Right ventricle myocardium superior (tissue), 1 donor: ENCODE measurements at regions not wholly inside any gene's neighbourhood (a gene's known extent, or its start where the extent isn't known, plus 50 kb on each side); places are given as distances from the start of the nearest gene placed in this dataset.

Source experiments
- ATAC-seq: fragments of 200-7000 bp; cut with Tn5 transposase; one replicate; pipeline ENCODE4 v1.9.1; 2020; ENCODE audit warnings: mild to moderate bottlenecking; ENCODE audit not compliant: poor library complexity
- DNase-seq: peaks from one replicate; pipeline ENCODE4 v3.0.0-alpha.2; 2020
- intact Hi-C: fragments of 100-400 bp; cut with DNase I; formaldehyde crosslinking; loops from one replicate; pipeline ENCODE4 v1.11.2; 2022
- donor health status: DM: no; HTN: yes; CAD: no; lungs with severe emphysema.

DNA sequence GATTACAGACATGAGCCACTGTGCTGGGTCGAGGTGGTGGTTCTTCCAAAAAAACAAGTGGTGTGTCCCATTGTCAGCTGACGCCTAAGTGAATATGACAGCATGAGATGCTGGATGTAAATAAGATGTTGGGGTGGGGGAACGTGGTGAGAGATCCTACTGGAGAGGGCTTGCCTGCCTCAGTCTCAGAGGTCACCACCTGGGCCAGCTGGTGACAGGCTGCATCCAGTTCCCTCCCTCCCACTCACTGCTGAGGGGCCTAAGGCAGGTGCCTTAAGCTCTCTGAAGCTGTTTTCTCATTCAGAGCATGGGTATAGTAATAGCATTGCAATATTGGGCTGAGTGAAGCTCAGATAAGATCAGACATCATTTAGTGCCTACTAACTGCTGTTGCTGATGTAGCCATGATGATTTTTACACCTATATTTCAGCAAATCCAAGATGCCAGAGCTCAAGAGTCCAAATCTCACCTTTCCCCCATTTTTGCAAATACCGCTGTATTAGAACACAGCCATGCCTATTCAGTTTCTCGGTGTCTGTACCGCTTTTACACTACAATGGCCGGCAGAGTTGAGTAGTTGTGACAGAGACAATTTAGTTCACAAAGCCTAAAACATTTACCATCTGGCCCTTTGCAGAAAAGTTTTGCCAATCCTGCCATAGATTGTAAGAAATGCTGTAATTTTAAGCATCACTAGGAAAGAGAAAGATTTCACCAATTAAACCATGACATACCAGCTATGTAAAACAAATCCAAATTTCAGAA, 171.3 kb downstream of the ANKRD60 start:
- ATAC-seq = no peak
- no peak for DNase-seq
- intact Hi-C loops = no loop called here

DNA sequence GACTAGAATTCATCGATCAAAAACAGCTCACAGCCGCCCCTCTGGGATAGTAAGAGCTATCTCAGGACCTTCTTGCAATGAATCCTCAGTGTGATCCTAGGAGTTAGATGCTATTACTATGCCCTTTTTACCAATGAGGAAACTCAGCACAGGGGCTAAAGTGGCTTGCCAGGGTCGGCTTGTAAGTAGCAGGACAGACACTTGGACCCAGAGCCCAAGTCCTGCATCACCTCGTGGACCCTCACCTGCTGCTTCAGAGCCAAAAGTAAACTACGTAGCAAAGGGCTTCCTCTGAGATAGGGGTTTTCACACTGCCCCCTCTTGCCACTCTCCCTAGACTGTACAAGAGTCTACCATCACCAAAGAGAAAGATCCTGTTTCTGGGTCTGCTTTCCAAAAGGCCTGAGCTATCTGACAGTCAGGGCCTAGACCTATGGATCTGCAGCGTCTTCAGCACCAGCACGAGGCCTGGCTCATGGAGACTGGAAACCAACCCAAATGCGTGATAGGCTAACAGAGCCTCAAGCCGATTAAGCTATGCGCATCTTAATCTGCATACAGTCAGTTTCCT, 172.3 kb downstream of the ANKRD60 start:
- intact Hi-C loops = no loop called here
- DNase-seq = no peak
- ATAC-seq = no peak

DNA sequence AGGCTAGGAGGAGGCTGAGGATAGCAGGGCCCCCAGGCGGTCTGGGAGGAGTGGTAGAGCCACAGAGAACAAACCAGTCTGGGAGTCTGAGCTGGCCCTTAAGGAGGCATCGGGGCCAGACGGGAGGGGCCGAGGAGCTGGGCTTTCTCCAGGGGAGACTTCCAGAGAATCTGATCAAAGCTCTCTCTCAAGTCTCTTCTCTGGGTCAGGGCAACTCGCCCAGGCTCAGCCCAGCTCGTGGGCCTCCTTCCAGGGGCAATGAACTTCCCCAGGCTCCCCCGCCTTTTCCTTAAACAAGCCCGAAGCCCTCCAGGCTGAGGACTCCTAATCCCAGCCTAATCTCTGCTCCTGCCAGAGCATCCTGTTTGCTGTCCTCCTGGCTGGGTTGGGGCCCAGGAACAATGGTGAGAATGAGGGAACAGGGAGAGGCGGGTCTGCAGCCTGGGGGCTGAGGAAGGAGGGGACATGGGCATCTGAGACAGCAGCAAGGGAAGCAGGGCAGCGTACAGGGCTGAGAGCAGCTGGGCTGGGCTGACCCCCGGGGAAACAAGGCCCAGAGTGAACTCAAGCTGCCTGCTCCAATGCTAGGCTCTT, 173.6 kb downstream of the ANKRD60 start:
- DNase-seq (peak; percentile 74), ATAC-seq (peak; percentile 75)
- intact Hi-C loops = no loop called here

DNA sequence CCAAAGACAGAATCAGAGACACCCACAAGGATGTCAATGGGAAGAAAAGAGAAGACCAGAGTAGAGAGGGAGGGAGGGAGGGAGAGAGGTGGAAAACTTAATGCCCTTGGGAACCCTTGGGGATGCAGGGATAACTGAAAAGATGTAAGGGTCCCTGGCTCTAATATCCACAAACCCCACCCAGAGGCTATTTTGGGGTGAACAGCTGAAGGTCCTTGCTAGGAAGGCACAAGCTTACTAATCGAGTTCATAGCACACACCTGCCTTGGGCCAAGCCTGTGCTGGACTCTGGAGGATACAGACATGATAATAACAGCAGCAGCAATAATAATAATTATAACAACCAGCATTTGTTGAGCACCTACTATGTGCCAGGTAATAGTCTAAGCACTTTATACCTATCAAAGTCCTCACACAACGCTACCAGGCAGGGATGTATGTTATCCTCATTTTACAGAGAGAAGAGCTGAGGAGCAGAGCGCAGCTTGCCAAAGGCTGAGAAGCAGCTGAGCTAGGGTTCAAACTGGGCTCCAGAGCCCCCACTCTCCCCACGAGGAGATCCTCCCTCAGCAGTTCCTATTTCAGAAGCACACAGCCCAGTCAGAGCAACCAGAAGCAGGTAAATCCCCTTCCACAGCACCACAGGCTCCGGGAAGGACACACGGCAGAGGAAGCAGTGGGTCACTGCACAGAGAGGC, 174.2 kb downstream of the ANKRD60 start:
- ATAC-seq (no peak), DNase-seq (no peak)
- intact Hi-C loops = no loop called here

DNA sequence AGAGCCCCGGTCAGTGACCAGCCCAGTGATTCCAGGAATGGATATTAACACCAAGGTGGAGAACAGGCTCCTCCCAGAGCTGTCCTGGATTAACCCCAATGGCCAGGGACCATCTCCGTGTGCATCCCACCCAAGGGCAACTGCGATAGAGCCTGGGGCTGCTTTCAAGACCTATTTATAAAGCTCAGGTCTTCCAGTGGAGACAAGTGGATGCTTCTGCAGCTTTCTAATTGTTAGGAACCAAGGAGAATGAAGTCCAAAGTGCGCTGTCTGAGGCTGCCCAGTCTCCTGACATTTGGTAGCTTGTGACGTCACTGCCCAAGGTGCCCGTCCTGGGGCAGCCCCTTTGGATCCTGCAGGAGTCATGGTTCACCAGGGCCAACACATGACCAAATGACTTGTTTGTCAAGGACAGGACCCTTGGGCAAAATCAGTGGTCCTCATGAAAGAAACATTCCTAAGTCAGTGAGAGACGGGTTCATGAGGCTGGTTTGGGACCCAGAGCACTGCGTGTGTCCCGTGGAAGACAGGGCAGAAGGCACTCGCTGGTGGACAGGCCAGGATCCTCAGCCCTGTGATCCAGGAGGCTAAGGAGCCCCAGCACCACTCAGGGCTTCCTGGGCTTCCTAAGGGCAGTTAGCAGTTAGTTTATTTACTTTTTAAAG, 174.9 kb downstream of the ANKRD60 start:
- no peak for ATAC-seq
- intact Hi-C loops = no loop called here

DNA sequence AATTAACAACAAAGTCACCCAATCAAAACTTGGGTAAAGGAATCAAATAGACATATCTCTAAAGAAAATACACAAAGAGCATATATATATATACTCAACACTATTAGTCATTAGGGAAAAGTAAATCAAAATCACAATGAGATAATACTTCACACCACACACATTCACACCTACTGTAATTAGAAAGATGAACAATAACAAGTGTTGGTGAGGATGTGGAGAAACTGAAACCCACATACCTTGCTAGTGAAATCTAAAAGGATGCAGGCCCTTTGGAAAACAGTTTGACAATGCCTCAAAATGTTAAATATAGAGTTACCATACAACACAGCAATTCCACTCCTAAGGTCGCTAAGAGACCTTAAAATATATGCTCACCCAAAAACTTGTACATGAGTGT, 177.1 kb downstream of the ANKRD60 start:
- intact Hi-C loops = no loop called here
- DNase-seq = no peak
- no peak for ATAC-seq

More for the DNA sequence above, 174.9 kb downstream of the ANKRD60 start:
- DNase-seq = no peak

DNA sequence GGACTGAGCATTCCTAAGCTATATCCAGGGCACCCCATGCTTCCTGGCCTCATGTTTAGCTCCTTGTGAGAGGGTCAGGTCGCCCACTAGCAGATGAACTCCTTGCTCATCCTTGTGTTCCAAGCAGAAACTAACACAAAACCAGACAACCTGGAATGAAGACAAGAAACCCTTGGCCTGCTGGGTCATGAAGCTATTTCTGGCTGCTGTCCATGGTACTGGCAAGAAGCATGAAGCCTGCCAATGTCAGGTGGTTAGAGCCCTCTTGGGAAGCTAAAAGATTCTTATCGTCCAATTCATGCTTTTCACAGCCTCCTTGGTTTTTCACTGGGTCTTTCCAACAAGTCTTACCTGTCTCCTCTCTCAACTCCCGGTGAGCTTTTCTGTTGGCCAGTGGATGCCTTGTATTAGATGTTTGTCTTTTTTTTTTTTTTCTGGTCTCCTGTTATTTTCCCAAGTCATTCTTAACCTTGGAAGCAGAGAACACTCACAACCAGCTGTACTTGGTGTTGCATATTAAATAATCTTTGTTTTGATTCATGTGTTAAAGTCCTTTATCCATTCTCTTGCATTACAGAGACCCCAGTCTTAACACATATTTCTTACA, 180.3 kb downstream of the ANKRD60 start:
- peak; percentile 46 for ATAC-seq
- no peak for DNase-seq
- intact Hi-C loops = no loop called here

DNA sequence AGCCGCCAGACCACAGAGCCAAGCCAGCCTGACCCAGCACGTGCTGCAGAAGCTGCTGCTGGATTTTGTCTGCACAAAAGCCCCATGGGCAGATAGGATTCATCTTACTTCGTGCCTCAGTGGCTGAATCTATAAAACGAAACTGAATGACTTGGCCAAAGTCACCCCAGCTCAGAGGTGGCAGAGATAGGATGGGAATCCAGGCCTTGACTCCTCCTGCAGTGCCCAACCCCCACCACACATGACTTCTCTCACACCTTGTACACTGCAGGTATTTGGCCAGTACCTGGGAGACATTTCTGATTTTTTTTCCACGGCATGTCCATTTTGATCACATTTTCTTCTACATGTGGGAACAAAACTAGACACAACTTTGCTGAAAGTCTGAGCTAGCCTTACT, 182.1 kb downstream of the ANKRD60 start:
- ATAC-seq = no peak

DNA sequence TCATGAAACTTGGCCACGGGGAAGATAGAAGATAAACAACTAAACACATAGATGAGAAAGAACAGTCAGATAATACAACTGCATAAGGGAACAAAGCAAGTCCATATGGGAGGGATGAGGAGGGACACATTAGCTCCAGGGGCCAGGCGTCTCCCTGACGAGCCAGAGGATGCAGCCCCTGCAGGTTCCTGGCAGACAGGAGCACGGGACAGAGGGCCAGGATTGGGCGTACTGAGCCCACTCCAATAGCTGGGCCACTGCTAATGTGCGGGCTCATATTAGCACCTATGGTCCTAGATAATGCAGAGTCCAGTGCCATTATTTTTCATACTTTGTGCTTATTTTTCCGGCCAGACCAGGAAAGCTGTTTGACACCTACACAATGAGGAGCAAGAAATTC, 182.9 kb downstream of the ANKRD60 start:
- DNase-seq = no peak
- ATAC-seq = no peak
- intact Hi-C loops = no loop called here

More for the DNA sequence above, 182.1 kb downstream of the ANKRD60 start:
- intact Hi-C loops = no loop called here
- no peak for DNase-seq

DNA sequence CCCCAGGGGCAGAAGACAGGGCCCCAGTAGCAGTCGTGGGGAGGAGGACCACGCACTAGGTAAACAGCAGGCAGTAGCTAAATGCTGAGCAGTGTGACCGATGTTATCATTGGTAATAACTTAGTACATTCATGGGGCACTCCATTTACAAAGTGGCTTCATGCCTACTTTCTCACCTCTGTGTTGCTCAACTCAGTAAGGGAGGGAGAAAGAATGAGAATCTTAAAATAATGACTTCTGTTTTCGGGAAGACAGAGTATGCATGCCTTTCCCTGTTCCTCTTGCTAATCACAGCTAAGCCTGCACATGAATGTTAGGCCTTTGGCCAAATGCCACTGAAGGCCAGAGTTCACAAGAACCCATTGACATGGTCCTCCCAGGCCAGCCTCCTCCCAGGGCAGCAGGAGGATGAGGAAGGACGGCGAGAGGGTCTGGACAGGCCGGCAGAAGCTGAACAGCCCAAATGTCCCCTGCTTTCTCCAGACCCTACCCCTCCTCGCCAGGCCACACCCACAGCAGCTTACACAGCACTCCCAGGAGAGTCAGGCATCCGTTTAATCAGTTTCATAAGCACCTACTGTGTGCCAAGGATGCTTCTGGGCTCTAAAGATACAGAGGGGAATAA, 183.4 kb downstream of the ANKRD60 start:
- intact Hi-C loops = no loop called here
- peak; percentile 10 for ATAC-seq
- DNase-seq = no peak

DNA sequence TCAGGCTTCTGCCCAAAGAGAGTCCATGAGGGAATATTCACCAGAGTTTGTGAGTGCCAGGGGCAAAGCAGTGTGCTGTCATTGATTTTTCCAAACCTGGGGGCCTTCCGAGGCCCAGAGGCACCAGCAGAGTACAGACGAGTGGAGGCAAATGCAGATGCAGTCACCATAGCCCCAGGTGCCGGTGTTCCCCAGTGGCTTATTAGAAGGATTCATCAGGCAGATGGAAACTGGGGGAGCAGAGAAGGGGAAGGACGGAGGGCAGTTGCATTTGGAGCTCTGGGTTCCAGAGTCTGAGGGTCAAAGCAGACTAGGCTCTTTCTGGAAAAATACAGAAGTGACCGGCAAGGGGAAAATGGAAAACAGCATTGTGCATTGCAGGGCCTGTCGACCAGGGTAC, 184.2 kb downstream of the ANKRD60 start:
- ATAC-seq (no peak), DNase-seq (no peak)
- intact Hi-C loops = no loop called here

DNA sequence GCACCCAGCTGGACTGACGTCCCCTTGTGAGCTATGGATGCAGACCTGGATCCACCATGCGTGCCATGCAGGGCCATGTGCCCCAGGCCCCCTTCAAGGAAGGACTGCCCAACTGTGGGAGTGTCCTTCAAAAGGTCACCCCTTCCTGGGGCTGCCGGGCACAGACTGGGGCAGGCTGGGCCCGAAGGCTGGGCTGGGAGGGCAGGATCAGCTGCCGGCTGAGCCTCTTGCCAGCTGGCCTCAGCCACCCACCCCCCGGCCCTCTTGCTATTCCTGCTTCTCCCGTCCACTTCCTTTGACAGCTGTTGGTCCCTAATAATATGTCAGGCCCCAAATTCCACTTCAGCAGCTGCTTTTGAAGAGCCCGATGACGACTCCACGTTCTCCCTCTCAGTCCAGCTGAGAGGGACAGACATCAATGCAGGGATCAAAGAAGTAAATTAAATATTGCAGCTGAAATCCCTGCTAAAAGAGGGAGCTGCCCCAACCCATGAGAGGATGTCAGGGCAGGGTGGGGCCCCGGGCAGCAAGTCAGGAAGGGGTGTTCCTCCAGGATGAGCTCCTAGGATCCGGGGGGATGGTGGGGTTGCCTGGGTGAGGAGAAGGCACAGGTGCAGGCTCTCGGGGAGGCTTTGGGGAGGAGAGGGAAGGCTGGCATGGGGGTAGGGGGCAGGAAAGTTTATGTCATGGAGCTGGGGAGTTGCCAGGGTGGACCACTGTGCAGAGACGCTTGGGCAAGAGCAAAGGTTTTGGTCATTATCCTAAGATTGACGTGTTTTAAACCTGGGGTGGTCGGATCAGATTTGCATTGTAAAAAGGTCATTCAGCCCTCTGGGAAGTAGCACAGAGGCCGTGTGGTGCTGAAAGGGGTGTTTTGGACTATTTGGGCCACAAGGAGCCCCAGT, 185.0 kb downstream of the ANKRD60 start:
- DNase-seq (no peak), ATAC-seq (no peak)
- intact Hi-C loops = no loop called here

DNA sequence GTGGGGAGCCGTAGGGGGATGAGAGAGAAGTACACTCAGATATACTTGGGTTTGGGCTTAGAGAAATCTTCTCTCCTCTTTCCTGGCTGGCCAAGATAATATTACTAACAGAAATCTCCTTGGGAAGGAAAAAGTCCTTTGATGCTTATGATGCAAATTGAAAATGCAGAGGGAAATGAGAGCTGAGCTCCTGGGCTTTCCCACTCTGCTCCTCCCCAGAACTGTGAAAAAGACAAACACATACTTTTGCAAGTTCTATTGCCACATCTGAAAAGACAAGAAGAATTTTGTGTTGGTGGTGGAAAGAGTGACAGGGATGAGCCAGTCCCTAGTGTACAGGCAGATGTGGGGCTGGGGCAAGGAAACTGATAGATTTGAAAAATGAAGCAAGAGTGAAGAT, 185.9 kb downstream of the ANKRD60 start:
- no peak for ATAC-seq
- intact Hi-C loops = no loop called here
- DNase-seq = no peak

DNA sequence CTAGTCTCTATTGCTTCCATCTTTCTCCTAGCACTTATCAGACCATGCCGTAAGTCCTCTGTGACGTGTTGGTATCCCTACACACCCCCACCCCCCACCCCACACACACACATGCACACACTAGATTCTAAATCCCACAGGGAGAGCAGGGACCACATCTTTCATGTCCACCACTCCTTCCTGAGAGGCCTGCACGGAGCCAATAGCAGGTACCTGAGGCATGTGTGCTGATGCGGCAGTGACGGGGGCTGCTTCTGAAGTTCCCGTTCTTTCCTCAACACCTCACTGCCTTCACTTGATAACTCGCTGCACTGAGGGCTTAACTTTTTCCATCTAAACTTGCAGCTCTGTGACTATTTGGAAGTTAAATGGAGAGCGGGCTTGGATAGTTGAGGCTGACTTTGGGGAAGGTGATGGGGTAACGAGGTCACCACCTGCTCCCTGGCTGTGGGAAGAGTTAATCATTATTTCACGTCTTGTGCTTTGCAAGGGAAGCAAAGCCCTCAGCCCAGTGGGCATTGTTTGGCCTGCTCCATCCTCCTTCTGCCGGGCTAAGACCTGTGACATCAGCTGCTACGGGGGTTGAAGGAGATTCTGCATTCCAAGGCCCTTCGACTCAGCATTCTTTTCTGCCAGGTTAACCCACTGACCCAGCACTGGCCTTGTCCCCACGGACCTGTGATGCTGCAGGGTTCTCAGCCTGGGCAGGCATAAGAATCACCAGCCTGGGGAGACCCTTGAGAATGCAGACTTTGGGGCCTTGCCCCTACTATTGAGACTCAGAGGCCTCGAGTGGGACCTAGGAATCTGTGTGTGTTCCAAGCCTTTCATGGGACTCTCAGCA, 187.8 kb downstream of the ANKRD60 start:
- intact Hi-C loops = no loop called here
- no peak for DNase-seq
- no peak for ATAC-seq

DNA sequence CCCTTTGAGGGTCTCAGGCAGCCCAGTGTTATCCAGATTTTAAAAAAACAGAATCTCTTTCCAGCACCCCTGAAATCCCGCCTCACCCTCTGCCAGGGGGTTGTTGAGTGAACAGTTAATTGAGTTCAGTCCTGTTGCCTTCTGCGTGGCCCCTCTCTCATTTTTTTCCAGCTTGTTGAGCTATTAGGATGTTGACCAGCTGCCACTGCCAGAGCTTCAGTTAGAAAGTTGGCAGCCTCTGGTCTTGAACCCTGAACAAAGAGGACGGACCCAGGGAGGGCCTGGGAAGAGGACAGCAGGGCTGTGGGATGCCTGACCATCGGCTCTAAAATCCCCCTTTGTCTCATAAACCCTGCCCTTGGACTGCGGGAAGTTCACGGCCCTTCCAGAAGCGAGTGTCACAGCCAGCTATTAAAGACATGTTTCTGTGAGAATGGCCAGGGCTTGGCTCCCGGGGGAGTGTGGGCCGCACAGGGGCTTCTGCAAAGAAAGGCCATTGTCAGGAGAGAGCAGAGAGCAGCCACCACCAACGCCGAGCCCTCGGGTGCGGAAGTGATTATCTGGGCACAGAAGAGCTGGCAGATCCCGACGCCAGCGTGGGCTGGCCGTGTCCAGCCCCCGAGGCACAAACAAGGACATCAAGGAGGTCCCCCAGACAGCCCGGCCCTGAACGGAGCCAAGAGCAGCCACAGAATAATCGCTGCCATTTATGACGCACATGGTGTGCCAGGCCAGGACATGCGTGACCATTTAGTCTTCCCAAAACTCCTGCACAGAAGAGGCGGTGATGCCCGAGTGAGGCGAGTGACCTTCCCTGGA, 189.0 kb downstream of the ANKRD60 start:
- DNase-seq (no peak), ATAC-seq (no peak)
- intact Hi-C loops = no loop called here

DNA sequence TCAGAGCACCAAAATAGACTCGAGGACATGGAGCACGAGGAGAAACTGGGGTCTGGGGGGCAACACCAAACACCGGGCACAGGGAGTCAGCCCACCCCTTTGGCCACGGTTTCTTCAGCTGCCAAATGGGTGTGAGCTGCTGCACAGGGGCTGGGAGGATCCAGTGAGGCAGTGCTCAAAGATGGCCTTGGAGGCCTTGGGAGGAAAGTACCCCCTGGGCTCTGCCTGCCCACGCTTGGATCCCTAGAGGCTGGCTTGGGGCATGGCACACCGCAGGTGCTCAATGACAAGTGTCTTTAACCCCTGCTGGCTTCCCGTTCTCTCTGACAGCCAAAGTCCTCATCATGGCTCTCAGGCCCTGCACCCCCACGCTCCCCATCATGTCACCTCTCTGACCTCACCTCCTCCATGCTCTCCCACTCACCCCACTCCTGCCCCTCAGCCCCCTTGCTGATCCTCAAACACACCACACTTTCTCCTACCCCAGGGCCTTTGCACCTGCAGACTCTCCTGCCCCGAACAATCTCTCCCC, 190.3 kb downstream of the ANKRD60 start:
- intact Hi-C loops = no loop called here
- ATAC-seq = no peak
- no peak for DNase-seq
